ENCODE measurements at regions not wholly inside any gene's neighbourhood (a gene's known extent, or its start where the extent isn't known, plus 50 kb on each side); places are given as distances from the start of the nearest gene placed in this dataset.

- H3K4me3 ChIP-seq (ENCODE audit: low read depth, low read length), result no peak overlapping the region
- DNase-seq (ENCODE audit: low read depth), result no peak
- TF ChIP-seq, protein P1, sequence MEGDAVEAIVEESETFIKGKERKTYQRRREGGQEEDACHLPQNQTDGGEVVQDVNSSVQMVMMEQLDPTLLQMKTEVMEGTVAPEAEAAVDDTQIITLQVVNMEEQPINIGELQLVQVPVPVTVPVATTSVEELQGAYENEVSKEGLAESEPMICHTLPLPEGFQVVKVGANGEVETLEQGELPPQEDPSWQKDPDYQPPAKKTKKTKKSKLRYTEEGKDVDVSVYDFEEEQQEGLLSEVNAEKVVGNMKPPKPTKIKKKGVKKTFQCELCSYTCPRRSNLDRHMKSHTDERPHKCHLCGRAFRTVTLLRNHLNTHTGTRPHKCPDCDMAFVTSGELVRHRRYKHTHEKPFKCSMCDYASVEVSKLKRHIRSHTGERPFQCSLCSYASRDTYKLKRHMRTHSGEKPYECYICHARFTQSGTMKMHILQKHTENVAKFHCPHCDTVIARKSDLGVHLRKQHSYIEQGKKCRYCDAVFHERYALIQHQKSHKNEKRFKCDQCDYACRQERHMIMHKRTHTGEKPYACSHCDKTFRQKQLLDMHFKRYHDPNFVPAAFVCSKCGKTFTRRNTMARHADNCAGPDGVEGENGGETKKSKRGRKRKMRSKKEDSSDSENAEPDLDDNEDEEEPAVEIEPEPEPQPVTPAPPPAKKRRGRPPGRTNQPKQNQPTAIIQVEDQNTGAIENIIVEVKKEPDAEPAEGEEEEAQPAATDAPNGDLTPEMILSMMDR (IDR thresholded peaks at IDR 0.05; ENCODE audit: low read depth, low read length, missing control alignments), result no peak
Observed at GRCh38 chr2:76640905-76641304, 881.3 kb downstream of the LRRTM4 start.

- TF ChIP-seq, protein P1 (IDR thresholded peaks at IDR 0.05; ENCODE audit: low read depth, low read length, missing control alignments), result no peak
- no peak for DNase-seq (ENCODE audit: low read depth)
- H3K4me3 ChIP-seq (ENCODE audit: low read depth, low read length), result no peak overlapping the region
Observed at GRCh38 chr2:76639171-76639680, 883.0 kb downstream of the LRRTM4 start.

DNA sequence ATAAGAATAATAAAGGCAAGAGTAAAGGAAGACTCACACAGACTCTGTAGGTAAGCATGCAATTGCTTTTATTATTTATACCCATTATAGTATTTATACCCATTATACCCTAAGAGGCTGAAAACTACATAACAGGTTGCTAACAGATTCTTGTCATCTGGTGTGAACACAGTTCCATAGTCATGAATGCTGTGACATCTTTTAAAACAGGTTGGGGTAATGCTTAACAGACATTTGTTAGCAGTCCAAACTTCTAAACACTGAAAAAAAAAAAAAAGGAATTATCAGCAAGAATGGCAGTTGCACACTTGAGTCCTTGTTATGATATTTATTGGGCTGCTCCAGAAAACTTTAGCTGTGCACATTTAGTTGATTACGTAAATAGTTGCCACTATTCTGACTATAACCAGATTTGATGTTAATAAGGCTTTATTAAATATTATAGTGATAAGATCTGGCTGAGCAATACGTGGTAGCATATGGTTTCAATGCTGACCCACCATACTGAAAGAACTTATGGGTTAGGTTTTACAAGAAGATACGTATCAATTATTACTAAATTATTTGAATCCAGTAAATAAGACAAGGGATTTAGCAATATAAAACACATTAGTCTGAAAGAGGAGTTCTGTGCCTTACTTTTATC, 888.8 kb downstream of the LRRTM4 start:
- TF ChIP-seq, protein P1 (IDR thresholded peaks at IDR 0.05; ENCODE audit: low read depth, low read length, missing control alignments), result no peak
- no peak overlapping the region for H3K4me3 ChIP-seq (ENCODE audit: low read depth, low read length)
- no peak for DNase-seq (ENCODE audit: low read depth)

DNA sequence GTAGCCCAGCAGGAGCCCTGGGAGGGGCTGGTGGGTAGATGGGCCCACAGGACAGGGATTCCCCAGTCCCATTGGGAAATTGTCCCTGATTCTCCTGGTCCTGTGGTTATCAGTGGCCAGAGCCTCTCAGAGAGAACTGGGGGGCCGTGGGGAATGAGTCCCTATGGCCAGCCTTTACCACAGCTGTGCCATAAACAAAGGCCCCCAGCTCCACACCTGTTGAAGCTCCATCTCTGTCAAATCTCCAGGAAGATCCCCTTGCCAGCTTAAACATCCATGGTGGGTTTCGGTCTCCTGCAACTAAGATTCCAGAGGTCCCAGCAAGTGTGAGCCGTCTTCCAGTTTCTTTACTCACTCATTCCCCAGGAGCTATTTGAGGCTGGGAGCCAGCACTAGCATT, 897.1 kb downstream of the LRRTM4 start:
- TF ChIP-seq, protein P1 (IDR thresholded peaks at IDR 0.05; ENCODE audit: low read depth, low read length, missing control alignments), result no peak
- no peak for DNase-seq (ENCODE audit: low read depth)
- H3K4me3 ChIP-seq (ENCODE audit: low read depth, low read length), result no peak overlapping the region

DNA sequence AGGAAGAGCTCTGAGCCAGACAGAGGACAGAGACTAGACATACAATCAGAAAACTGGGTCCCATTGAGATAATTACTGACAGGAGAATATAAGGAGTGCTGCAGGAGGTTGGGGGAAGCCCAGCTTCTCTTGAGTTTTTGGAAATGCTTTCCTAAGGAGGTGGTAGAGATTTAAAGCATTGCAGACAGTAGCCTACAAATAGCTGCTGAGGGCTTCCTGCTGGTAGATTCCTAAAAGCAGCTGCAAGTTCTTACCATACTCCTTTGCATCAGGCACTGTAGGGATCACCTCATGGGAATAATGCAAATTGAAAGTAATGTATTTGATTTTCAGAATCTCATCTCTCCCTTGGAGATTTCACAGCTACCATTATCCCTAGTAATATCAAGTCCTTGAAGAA, 902.6 kb upstream of the GCFC2 start:
- TF ChIP-seq, protein P1 (IDR thresholded peaks at IDR 0.05; ENCODE audit: low read depth, low read length, missing control alignments), result no peak
- no peak for DNase-seq (ENCODE audit: low read depth)
- no peak overlapping the region for H3K4me3 ChIP-seq (ENCODE audit: low read depth, low read length)

GRCh38 chr2:76612764-76613163, 902.0 kb upstream of the GCFC2 start:
- TF ChIP-seq, protein P1 (IDR thresholded peaks at IDR 0.05; ENCODE audit: low read depth, low read length, missing control alignments), result no peak
- no peak overlapping the region for H3K4me3 ChIP-seq (ENCODE audit: low read depth, low read length)
- no peak for DNase-seq (ENCODE audit: low read depth)

- TF ChIP-seq, protein P1 (IDR thresholded peaks at IDR 0.05; ENCODE audit: low read depth, low read length, missing control alignments), result no peak
- DNase-seq (ENCODE audit: low read depth), result no peak
- no peak overlapping the region for H3K4me3 ChIP-seq (ENCODE audit: low read depth, low read length)
Observed at GRCh38 chr2:76610451-76610850, 899.7 kb upstream of the GCFC2 start.
